ENCODE measurements at regions not wholly inside any gene's neighbourhood (a gene's known extent, or its start where the extent isn't known, plus 50 kb on each side); places are given as distances from the start of the nearest gene placed in this dataset.

- DNase-seq (ENCODE audit: low read depth), result no peak
Observed at GRCh38 chr3:177513815-177514610, 316.7 kb upstream of the TBL1XR1 start.

GRCh38 chr3:177514611-177515499, 317.6 kb upstream of the TBL1XR1 start:
- no peak for DNase-seq (ENCODE audit: low read depth)
- H3K4me3 ChIP-seq (ENCODE audit: low read depth, low read length), result no peak overlapping the region

More at GRCh38 chr3:177513815-177514610, 316.7 kb upstream of the TBL1XR1 start:
- H3K4me3 ChIP-seq (ENCODE audit: low read depth, low read length), result no peak overlapping the region

GRCh38 chr3:177515786-177516157, 318.5 kb upstream of the TBL1XR1 start:
- DNase-seq (ENCODE audit: low read depth), result no peak
- H3K4me3 ChIP-seq (ENCODE audit: low read depth, low read length), result no peak overlapping the region

- DNase-seq (ENCODE audit: low read depth), result peak; percentile 88
- H3K4me3 ChIP-seq (ENCODE audit: low read depth, low read length), result no peak overlapping the region
Observed at GRCh38 chr3:177516158-177517011, 319.1 kb upstream of the TBL1XR1 start.

- DNase-seq (ENCODE audit: low read depth), result no peak
- no peak overlapping the region for H3K4me3 ChIP-seq (ENCODE audit: low read depth, low read length)
Observed at GRCh38 chr3:177517906-177518305, 320.6 kb upstream of the TBL1XR1 start.

GRCh38 chr3:177519588-177519987, 322.3 kb upstream of the TBL1XR1 start:
- no peak for DNase-seq (ENCODE audit: low read depth)
- H3K4me3 ChIP-seq (ENCODE audit: low read depth, low read length), result no peak overlapping the region

GRCh38 chr3:177521305-177521704, 324.0 kb upstream of the TBL1XR1 start:
- DNase-seq (ENCODE audit: low read depth), result no peak
- no peak overlapping the region for H3K4me3 ChIP-seq (ENCODE audit: low read depth, low read length)

GRCh38 chr3:177522051-177522450, 324.8 kb upstream of the TBL1XR1 start:
- no peak for DNase-seq (ENCODE audit: low read depth)
- no peak overlapping the region for H3K4me3 ChIP-seq (ENCODE audit: low read depth, low read length)

- H3K4me3 ChIP-seq (ENCODE audit: low read depth, low read length), result no peak overlapping the region
- no peak for DNase-seq (ENCODE audit: low read depth)
Observed at GRCh38 chr3:177523067-177523675, 325.9 kb upstream of the TBL1XR1 start.

GRCh38 chr3:177523872-177524438, 326.7 kb upstream of the TBL1XR1 start:
- H3K4me3 ChIP-seq (ENCODE audit: low read depth, low read length), result no peak overlapping the region
- no peak for DNase-seq (ENCODE audit: low read depth)

GRCh38 chr3:177524742-177525141, 327.5 kb upstream of the TBL1XR1 start:
- no peak for DNase-seq (ENCODE audit: low read depth)
- H3K4me3 ChIP-seq (ENCODE audit: low read depth, low read length), result no peak overlapping the region

- H3K4me3 ChIP-seq (ENCODE audit: low read depth, low read length), result no peak overlapping the region
- DNase-seq (ENCODE audit: low read depth), result no peak
Observed at GRCh38 chr3:177525414-177525813, 328.1 kb upstream of the TBL1XR1 start.

- H3K4me3 ChIP-seq (ENCODE audit: low read depth, low read length), result no peak overlapping the region
- DNase-seq (ENCODE audit: low read depth), result no peak
Observed at GRCh38 chr3:177525987-177526712, 328.9 kb upstream of the TBL1XR1 start.

GRCh38 chr3:177527182-177527581, 329.9 kb upstream of the TBL1XR1 start:
- H3K4me3 ChIP-seq (ENCODE audit: low read depth, low read length), result no peak overlapping the region
- DNase-seq (ENCODE audit: low read depth), result no peak

GRCh38 chr3:177528306-177529070, 331.2 kb upstream of the TBL1XR1 start:
- no peak overlapping the region for H3K4me3 ChIP-seq (ENCODE audit: low read depth, low read length)
- DNase-seq (ENCODE audit: low read depth), result no peak

- no peak for DNase-seq (ENCODE audit: low read depth)
- H3K4me3 ChIP-seq (ENCODE audit: low read depth, low read length), result no peak overlapping the region
Observed at GRCh38 chr3:177529071-177529550, 331.8 kb upstream of the TBL1XR1 start.

- no peak for DNase-seq (ENCODE audit: low read depth)
- H3K4me3 ChIP-seq (ENCODE audit: low read depth, low read length), result no peak overlapping the region
Observed at GRCh38 chr3:177529716-177530335, 332.5 kb upstream of the TBL1XR1 start.

All from skeletal muscle cell (primary cell).